Osteoblast (primary cell): ENCODE measurements at regions not wholly inside any gene's neighbourhood (a gene's known extent, or its start where the extent isn't known, plus 50 kb on each side); places are given as distances from the start of the nearest gene placed in this dataset.

ENCODE experiments used
- DNase-seq: peaks from one replicate; pipeline ENCODE4 v3.0.0; 2011; ENCODE audit warnings: low spot score, mixed read lengths; ENCODE audit not compliant: insufficient read length; ENCODE audit errors: missing footprints
- H2AFZ ChIP-seq: 2 replicates; pipeline ENCODE4 v1.6.0; 2011; ENCODE audit warnings: mild to moderate bottlenecking, low read length
- H3K27ac ChIP-seq: 2 replicates; pipeline ENCODE4 v1.5.1; 2011; ENCODE audit warnings: mild to moderate bottlenecking, low read depth, low read length, moderate library complexity
- H3K27me3 ChIP-seq: 2 replicates; pipeline ENCODE4 v1.6.0; 2012; ENCODE audit warnings: mild to moderate bottlenecking, control low read depth, inconsistent platforms, low read length, moderate library complexity; ENCODE audit not compliant: insufficient read depth
- H3K36me3 ChIP-seq: 2 replicates; pipeline ENCODE4 v1.5.1; 2011; ENCODE audit warnings: mild to moderate bottlenecking, low read length, control low read depth, moderate library complexity; ENCODE audit not compliant: insufficient read depth
- H3K4me1 ChIP-seq: 2 replicates; pipeline ENCODE4 v1.5.1; 2011; ENCODE audit warnings: mild to moderate bottlenecking, low read length, control low read depth, moderate library complexity; ENCODE audit not compliant: insufficient read depth
- H3K4me2 ChIP-seq: 2 replicates; pipeline ENCODE4 v1.6.0; 2011; ENCODE audit warnings: mild to moderate bottlenecking, low read length; ENCODE audit not compliant: insufficient read depth
- H3K4me3 ChIP-seq: fragments of 200-600 bp; sonication (generic); 3 replicates; pipeline ENCODE4 v1.5.1; 2012; ENCODE audit warnings: mild to moderate bottlenecking, low read length, inconsistent platforms; ENCODE audit not compliant: insufficient read depth
- H3K79me2 ChIP-seq: 2 replicates; pipeline ENCODE4 v1.6.0; 2012; ENCODE audit warnings: mild to moderate bottlenecking, low read length, control low read depth, inconsistent platforms; ENCODE audit not compliant: insufficient read depth
- H3K9me3 ChIP-seq: 2 replicates; pipeline ENCODE4 v1.5.1; 2011; ENCODE audit warnings: low read depth, low read length, control low read depth
- H4K20me1 ChIP-seq: 2 replicates; pipeline ENCODE4 v1.6.0; 2012; ENCODE audit warnings: mild to moderate bottlenecking, low read length, control low read depth; ENCODE audit not compliant: insufficient read depth
- CTCF ChIP-seq: IDR thresholded peaks from 2 replicates; pipeline ENCODE4 v1.5.1; 2011; ENCODE audit warnings: mild to moderate bottlenecking, low read depth, low read length, moderate library complexity; ENCODE audit errors: extremely low read depth

GRCh38 chr7:96400001-96400400, 78.1 kb upstream of the SLC25A13 start:
- Histone ChIP-seq H3K9me3 (no peaks in the 10 kb centered on the region), H3K27me3 (no peaks in the 10 kb centered on the region), H3K27ac (no peak overlapping the region), H3K4me3 (no peak overlapping the region), H3K79me2 (no peaks in the 10 kb centered on the region), H4K20me1 (no peaks in the 10 kb centered on the region), H3K36me3 (no peaks in the 10 kb centered on the region), H3K4me2 (no peak overlapping the region), H2AFZ (no peak overlapping the region), H3K4me1 (peaks cover 8% of the 10 kb centered on the region)
- no peak for DNase-seq
- TF ChIP-seq CTCF = no peak

GRCh38 chr7:96397936-96398598, 76.2 kb upstream of the SLC25A13 start:
- no peak for TF ChIP-seq CTCF
- DNase-seq = no peak
- no peaks in the 10 kb centered on the region for H3K79me2 ChIP-seq

GRCh38 chr7:96388620-96389383, 66.9 kb upstream of the SLC25A13 start:
- peak; percentile 12 for TF ChIP-seq CTCF
- H4K20me1 ChIP-seq = no peaks in the 10 kb centered on the region
- peak; percentile 60 for DNase-seq
- H3K27ac ChIP-seq = peak overlapping the region; percentile 80
- H3K4me3 ChIP-seq = peak overlapping the region; percentile 59
- H3K36me3 ChIP-seq = no peaks in the 10 kb centered on the region
- no peaks in the 10 kb centered on the region for H3K9me3 ChIP-seq
- peak overlapping the region; percentile 92 for H2AFZ ChIP-seq
- peak overlapping the region; percentile 86 for H3K4me2 ChIP-seq
- no peaks in the 10 kb centered on the region for H3K27me3 ChIP-seq
- peaks cover 19% of the 10 kb centered on the region for H3K4me1 ChIP-seq
- no peaks in the 10 kb centered on the region for H3K79me2 ChIP-seq

More at GRCh38 chr7:96397936-96398598, 76.2 kb upstream of the SLC25A13 start:
- Histone ChIP-seq H4K20me1 (no peaks in the 10 kb centered on the region), H3K36me3 (no peaks in the 10 kb centered on the region), H2AFZ (peak overlapping the region; percentile 65), H3K9me3 (no peaks in the 10 kb centered on the region), H3K27me3 (no peaks in the 10 kb centered on the region), H3K27ac (no peak overlapping the region), H3K4me1 (peaks cover 8% of the 10 kb centered on the region), H3K4me2 (peak overlapping the region; percentile 20), H3K4me3 (no peak overlapping the region)

GRCh38 chr7:96388166-96388565, 66.3 kb upstream of the SLC25A13 start:
- no peak overlapping the region for H2AFZ ChIP-seq
- H3K4me3 ChIP-seq = no peak overlapping the region
- H3K27me3 ChIP-seq = no peaks in the 10 kb centered on the region
- TF ChIP-seq CTCF = no peak
- H3K79me2 ChIP-seq = no peaks in the 10 kb centered on the region
- H3K9me3 ChIP-seq = no peaks in the 10 kb centered on the region
- no peaks in the 10 kb centered on the region for H3K36me3 ChIP-seq
- H4K20me1 ChIP-seq = no peaks in the 10 kb centered on the region
- no peak for DNase-seq
- H3K4me2 ChIP-seq = peak overlapping the region; percentile 86
- H3K4me1 ChIP-seq = peaks cover 19% of the 10 kb centered on the region
- H3K27ac ChIP-seq = peak overlapping the region; percentile 80
